ENCODE measurements at regions not wholly inside any gene's neighbourhood (a gene's known extent, or its start where the extent isn't known, plus 50 kb on each side); places are given as distances from the start of the nearest gene placed in this dataset.

DNA sequence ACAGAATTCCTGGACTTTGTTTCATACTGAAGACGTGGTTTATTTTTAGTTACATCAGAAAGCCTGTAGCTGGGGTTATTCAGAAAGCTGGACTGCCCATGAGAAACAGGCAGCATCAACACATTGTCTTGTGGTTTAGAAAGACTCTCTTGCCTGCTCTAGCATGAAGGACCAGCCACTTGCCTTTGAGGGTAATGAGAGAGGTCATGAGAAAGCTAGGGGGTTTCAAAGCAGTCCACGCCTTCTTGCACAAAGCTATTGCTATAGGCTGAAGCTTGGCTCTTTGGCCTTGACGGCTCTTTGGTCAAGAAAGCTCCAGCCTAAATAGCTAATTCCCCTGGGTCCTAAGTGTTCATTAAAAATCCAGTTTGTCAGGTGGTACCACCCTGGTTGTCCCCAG lies 208.1 kb downstream of the PRDM2 start:
- no peak overlapping the region for H3K4me3 ChIP-seq (ENCODE audit: insufficient read depth, low read length, poor library complexity, severe bottlenecking)
- H3K36me3 ChIP-seq (ENCODE audit: low read length): no peaks in the 10 kb centered on the region
- H3K9ac ChIP-seq (ENCODE audit: low read length): no peak overlapping the region
- H3F3A ChIP-seq (ENCODE audit: insufficient read depth): no peaks in the 10 kb centered on the region
- TF ChIP-seq EZH2phosphoT487 (conservative IDR thresholded peaks at IDR 0.05; ENCODE audit: low read length) (no peak), CTCF (IDR thresholded peaks at IDR 0.05; ENCODE audit: insufficient read depth, low read length, poor library complexity, severe bottlenecking) (no peak)
- no peaks in the 10 kb centered on the region for H3K27me3 ChIP-seq (ENCODE audit: low read length)
- H2AFZ ChIP-seq (ENCODE audit: low read depth, low read length, severe bottlenecking): no peak overlapping the region
- H4K20me1 ChIP-seq (ENCODE audit: low read depth, low read length): no peaks in the 10 kb centered on the region
- no peaks in the 10 kb centered on the region for H3K9me2 ChIP-seq (replicated peaks; ENCODE audit: insufficient read depth, low read length)
- no peak overlapping the region for H3K4me2 ChIP-seq (ENCODE audit: low read depth, low read length, poor library complexity, severe bottlenecking)
- no peak overlapping the region for H3K27ac ChIP-seq (ENCODE audit: low read depth, low read length)
- no peaks in the 10 kb centered on the region for H3K79me2 ChIP-seq (ENCODE audit: insufficient read depth, low read length)
- H3K9me3 ChIP-seq (ENCODE audit: insufficient read depth, low read length): no peaks in the 10 kb centered on the region

DNA sequence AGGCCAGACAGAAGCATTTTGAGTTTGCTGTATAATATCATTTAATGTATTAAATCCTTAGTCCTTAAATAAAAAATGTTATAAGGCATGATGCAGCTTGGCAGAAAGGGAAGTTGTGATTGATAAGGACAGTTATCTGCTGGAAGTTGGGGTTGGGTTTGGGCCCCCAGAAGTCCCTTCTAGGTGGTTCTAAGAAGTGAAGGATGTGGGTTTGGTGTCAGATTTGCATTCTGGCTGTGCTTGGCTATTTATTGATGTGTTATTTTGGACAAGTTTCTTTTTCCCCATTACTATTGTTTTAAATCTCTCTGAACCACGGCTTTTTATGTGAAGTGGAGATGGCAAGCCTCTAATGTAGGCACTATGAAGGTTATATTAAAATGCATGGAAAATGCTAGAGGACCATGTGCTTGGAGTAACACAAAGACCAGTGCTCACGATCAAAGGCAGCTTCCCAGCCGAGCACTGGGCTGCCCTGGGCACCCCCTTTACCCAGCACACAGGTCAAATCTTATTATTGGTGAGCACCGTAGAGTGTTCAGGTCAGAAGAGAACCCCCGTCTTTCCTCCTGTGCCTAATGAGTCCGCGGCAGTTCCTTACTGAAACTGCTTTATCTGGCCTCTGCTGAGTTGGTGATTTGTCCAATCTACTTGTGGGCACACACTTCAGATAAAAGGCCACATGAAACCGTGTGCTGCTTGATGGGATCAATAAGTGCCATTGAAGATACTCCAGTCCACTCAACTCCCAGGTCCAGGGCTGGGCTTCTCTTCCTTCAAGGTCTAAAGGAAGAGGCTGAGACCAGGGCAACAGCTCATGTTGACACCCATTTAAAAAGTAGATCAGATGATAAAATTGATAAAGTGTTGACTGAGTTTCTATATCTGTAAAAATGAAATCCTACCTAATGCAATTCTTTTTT lies 212.0 kb downstream of the PRDM2 start:
- Histone ChIP-seq H3K4me2 (ENCODE audit: low read depth, low read length, poor library complexity, severe bottlenecking) (no peak overlapping the region), H3K27me3 (ENCODE audit: low read length) (no peaks in the 10 kb centered on the region), H3K79me2 (ENCODE audit: insufficient read depth, low read length) (no peaks in the 10 kb centered on the region), H3K4me3 (ENCODE audit: insufficient read depth, low read length, poor library complexity, severe bottlenecking) (no peak overlapping the region), H3K36me3 (ENCODE audit: low read length) (no peaks in the 10 kb centered on the region), H4K20me1 (ENCODE audit: low read depth, low read length) (no peaks in the 10 kb centered on the region), H2AFZ (ENCODE audit: low read depth, low read length, severe bottlenecking) (no peak overlapping the region), H3F3A (ENCODE audit: insufficient read depth) (no peaks in the 10 kb centered on the region), H3K27ac (ENCODE audit: low read depth, low read length) (no peak overlapping the region), H3K9me3 (ENCODE audit: insufficient read depth, low read length) (no peaks in the 10 kb centered on the region), H3K9me2 (replicated peaks; ENCODE audit: insufficient read depth, low read length) (no peaks in the 10 kb centered on the region), H3K9ac (ENCODE audit: low read length) (no peak overlapping the region)
- TF ChIP-seq CTCF (IDR thresholded peaks at IDR 0.05; ENCODE audit: insufficient read depth, low read length, poor library complexity, severe bottlenecking): no peak
- no peak for TF ChIP-seq EZH2phosphoT487 (conservative IDR thresholded peaks at IDR 0.05; ENCODE audit: low read length)

DNA sequence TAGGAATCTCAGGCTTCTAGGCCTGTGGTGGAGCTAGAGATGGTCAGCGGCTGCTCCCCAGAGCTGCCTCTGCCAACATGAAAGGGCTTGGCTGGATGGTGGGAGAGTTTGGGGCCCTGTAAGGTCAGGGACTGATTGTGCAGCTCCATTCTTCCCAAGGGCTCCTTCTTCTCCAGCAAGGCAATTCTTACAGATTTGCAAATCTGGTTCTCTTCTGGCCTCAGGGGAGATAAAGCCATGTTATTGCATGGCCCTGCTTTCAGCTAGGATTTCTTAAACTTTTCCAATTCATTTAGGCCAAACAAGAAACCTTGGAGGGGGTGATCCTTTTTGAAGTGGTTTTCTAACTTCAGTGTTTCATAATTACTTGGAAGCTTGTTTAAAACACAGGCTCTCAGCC lies 213.4 kb downstream of the PRDM2 start:
- Histone ChIP-seq H3K9ac (ENCODE audit: low read length) (no peak overlapping the region), H3K36me3 (ENCODE audit: low read length) (no peaks in the 10 kb centered on the region), H3K4me3 (ENCODE audit: insufficient read depth, low read length, poor library complexity, severe bottlenecking) (no peak overlapping the region), H3K27ac (ENCODE audit: low read depth, low read length) (no peak overlapping the region), H3F3A (ENCODE audit: insufficient read depth) (no peaks in the 10 kb centered on the region), H3K4me2 (ENCODE audit: low read depth, low read length, poor library complexity, severe bottlenecking) (no peak overlapping the region), H3K9me3 (ENCODE audit: insufficient read depth, low read length) (no peaks in the 10 kb centered on the region), H3K27me3 (ENCODE audit: low read length) (no peaks in the 10 kb centered on the region), H4K20me1 (ENCODE audit: low read depth, low read length) (no peaks in the 10 kb centered on the region), H2AFZ (ENCODE audit: low read depth, low read length, severe bottlenecking) (no peak overlapping the region), H3K9me2 (replicated peaks; ENCODE audit: insufficient read depth, low read length) (no peaks in the 10 kb centered on the region), H3K79me2 (ENCODE audit: insufficient read depth, low read length) (no peaks in the 10 kb centered on the region)
- TF ChIP-seq CTCF (IDR thresholded peaks at IDR 0.05; ENCODE audit: insufficient read depth, low read length, poor library complexity, severe bottlenecking) (no peak), EZH2phosphoT487 (conservative IDR thresholded peaks at IDR 0.05; ENCODE audit: low read length) (no peak)

Measured in SU-DHL-6 (cell line).